ENCODE measurements at regions not wholly inside any gene's neighbourhood (a gene's known extent, or its start where the extent isn't known, plus 50 kb on each side); places are given as distances from the start of the nearest gene placed in this dataset.

DNA sequence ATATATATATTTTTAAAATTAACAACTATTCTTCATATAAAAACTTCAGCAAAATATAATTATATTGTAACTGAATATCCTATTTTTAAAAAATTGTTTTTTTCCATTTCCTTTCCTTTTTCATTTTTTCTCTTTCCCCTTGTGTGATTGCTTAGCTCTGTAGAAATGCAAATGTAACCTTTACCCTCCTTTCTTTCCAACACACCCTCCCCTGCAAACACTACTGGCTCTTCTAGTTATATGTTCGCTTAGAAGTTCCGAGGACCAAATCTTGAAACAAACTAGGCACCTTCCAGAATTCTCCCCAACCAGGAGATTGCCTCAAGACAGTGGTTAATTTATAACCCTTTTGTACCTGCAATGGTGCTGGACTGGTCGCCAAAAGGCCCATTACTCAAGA, 1980.0 kb upstream of the CDH6 start:
- no peak overlapping the region for H3T11ph ChIP-seq (ENCODE audit: low read length)
- no peak overlapping the region for H3K56ac ChIP-seq (ENCODE audit: insufficient read length, low read depth, low read length)
- WGBS (ENCODE audit: extremely low coverage, insufficient read length, low lambda C conversion rate) = no CpG with 5 or more reads among the region's 3 CpGs
- Mint-ChIP-seq H3K27ac (no peak overlapping the region), H3K4me3 (no peak overlapping the region), H3K27me3 (ENCODE audit: low read depth) (no peaks in the 10 kb centered on the region), H3K4me1 (peaks cover 24 to 25% of the 10 kb centered on the region in 2 experiments), H3K36me3 (ENCODE audit: insufficient read depth in 1 of 3, low read depth in 3 of 3) (peaks cover 0 to 8% (median 2%) of the 10 kb centered on the region in 3 experiments; a peak in 3 of 7 replicates), H3K9me3 (peaks cover 0 to 2% of the 10 kb centered on the region in 2 experiments; a peak in 2 of 5 replicates)
- H2AK5ac ChIP-seq (ENCODE audit: insufficient read length, low read length) = no peak overlapping the region
- H3K14ac ChIP-seq (ENCODE audit: insufficient read depth, low read length) = no peak overlapping the region
- H4K8ac ChIP-seq (replicated peaks; ENCODE audit: insufficient read length, low read depth, low read length) = no peak overlapping the region
- peak overlapping the region; percentile 82 for H2AFZ ChIP-seq (ENCODE audit: low read length)
- no peak overlapping the region for H2BK15ac ChIP-seq (ENCODE audit: low read depth, low read length)
- H2BK5ac ChIP-seq (ENCODE audit: insufficient read length, low read length) = no peak overlapping the region
- H3K27ac ChIP-seq (ENCODE audit: insufficient read length, low read depth, low read length) = no peak overlapping the region
- H4K20me1 ChIP-seq (ENCODE audit: control insufficient read depth, insufficient read depth, insufficient read length) = no peaks in the 10 kb centered on the region
- no peak overlapping the region for H2BK120ac ChIP-seq (ENCODE audit: low read depth, low read length, poor library complexity, severe bottlenecking)
- no peak overlapping the region for H3K9ac ChIP-seq (ENCODE audit: extremely low read depth, insufficient read length, low read length)
- no peak overlapping the region for H2BK12ac ChIP-seq (ENCODE audit: insufficient read length, low read depth, low read length)
- no peak overlapping the region for H3K4me2 ChIP-seq (ENCODE audit: insufficient read depth, insufficient read length, low read length)
- no peak overlapping the region for H3K18ac ChIP-seq (ENCODE audit: insufficient read length, low read depth, low read length)
- TF ChIP-seq, protein P1, sequence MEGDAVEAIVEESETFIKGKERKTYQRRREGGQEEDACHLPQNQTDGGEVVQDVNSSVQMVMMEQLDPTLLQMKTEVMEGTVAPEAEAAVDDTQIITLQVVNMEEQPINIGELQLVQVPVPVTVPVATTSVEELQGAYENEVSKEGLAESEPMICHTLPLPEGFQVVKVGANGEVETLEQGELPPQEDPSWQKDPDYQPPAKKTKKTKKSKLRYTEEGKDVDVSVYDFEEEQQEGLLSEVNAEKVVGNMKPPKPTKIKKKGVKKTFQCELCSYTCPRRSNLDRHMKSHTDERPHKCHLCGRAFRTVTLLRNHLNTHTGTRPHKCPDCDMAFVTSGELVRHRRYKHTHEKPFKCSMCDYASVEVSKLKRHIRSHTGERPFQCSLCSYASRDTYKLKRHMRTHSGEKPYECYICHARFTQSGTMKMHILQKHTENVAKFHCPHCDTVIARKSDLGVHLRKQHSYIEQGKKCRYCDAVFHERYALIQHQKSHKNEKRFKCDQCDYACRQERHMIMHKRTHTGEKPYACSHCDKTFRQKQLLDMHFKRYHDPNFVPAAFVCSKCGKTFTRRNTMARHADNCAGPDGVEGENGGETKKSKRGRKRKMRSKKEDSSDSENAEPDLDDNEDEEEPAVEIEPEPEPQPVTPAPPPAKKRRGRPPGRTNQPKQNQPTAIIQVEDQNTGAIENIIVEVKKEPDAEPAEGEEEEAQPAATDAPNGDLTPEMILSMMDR (conservative IDR thresholded peaks at IDR 0.05) = no peak
- H2BK20ac ChIP-seq (ENCODE audit: low read depth, low read length, poor library complexity, severe bottlenecking) = no peak overlapping the region
- no peaks in the 10 kb centered on the region for H3K79me2 ChIP-seq (ENCODE audit: insufficient read depth, low read length)
- H3K23ac ChIP-seq (ENCODE audit: insufficient read length, low read depth, low read length) = no peak overlapping the region
- no peaks in the 10 kb centered on the region; the same call in 1 of the 2 replicates for H3K4me1 ChIP-seq (ENCODE audit: insufficient read depth, low read length)
- no peak overlapping the region for H4K5ac ChIP-seq (ENCODE audit: insufficient read length, low read depth, low read length)
- H4K91ac ChIP-seq (ENCODE audit: insufficient read length, low read depth, low read length) = no peak overlapping the region
- H3K23me2 ChIP-seq (ENCODE audit: insufficient read length, low read depth, low read length, poor library complexity, severe bottlenecking) = no peaks in the 10 kb centered on the region
- H3K9me3 ChIP-seq (ENCODE audit: control insufficient read depth, low read depth, low read length) = no peaks in the 10 kb centered on the region
- H3K79me1 ChIP-seq (ENCODE audit: insufficient read depth, low read depth, low read length, poor library complexity, severe bottlenecking) = no peaks in the 10 kb centered on the region
- H3K4ac ChIP-seq (ENCODE audit: low read depth, low read length) = no peak overlapping the region
- DNase-seq = no peak
- H3K27me3 ChIP-seq (ENCODE audit: insufficient read depth, low read length) = no peaks in the 10 kb centered on the region

All from H9 (cell line).